Activated CD4-positive, alpha-beta T cell treated with anti-CD3 and anti-CD28 coated beads, Interleukin-2, amount 50 U/mL, for 16 hours (primary cell): ENCODE measurements at regions not wholly inside any gene's neighbourhood (a gene's known extent, or its start where the extent isn't known, plus 50 kb on each side); places are given as distances from the start of the nearest gene placed in this dataset.
"Not testable (repeated sequence)": the region's sequence is repeated elsewhere in the genome, so short reads cannot be mapped to it uniquely, and the experiment has no call there.

Experiments used
- DNase-seq: peaks from one replicate; pipeline ENCODE4 v3.0.0-alpha.2; 2020

- no peak for DNase-seq
Observed at GRCh38 chr5:173420108-173420507, 91.9 kb upstream of the STC2 start.

GRCh38 chr5:173413471-173413982, 85.3 kb upstream of the STC2 start:
- no peak for DNase-seq

GRCh38 chr5:173412566-173412965, 84.4 kb upstream of the STC2 start:
- no peak for DNase-seq

GRCh38 chr5:173411791-173412555, 83.8 kb upstream of the STC2 start:
- DNase-seq: no peak

GRCh38 chr5:173410459-173411233, 82.4 kb upstream of the STC2 start:
- no peak for DNase-seq

- no peak for DNase-seq
Observed at GRCh38 chr5:173408946-173409345, 80.7 kb upstream of the STC2 start.

GRCh38 chr5:173399851-173400250, 71.6 kb upstream of the STC2 start:
- DNase-seq: no peak

GRCh38 chr5:173397516-173397915, 69.3 kb upstream of the STC2 start:
- no peak for DNase-seq

GRCh38 chr5:173396311-173396993, 68.2 kb upstream of the STC2 start:
- DNase-seq: no peak

- no peak for DNase-seq
Observed at GRCh38 chr5:173395933-173396308, 67.7 kb upstream of the STC2 start.

- DNase-seq: no peak
Observed at GRCh38 chr5:173395257-173395932, 67.2 kb upstream of the STC2 start.

- no peak for DNase-seq
Observed at GRCh38 chr5:173394701-173395100, 66.5 kb upstream of the STC2 start.

- DNase-seq: no peak
Observed at GRCh38 chr5:173392172-173392571, 64.0 kb upstream of the STC2 start.

GRCh38 chr5:173391031-173391430, 62.8 kb upstream of the STC2 start:
- no peak for DNase-seq

GRCh38 chr5:173387293-173387692, 59.1 kb upstream of the STC2 start:
- DNase-seq: not testable (repeated sequence)

- no peak for DNase-seq
Observed at GRCh38 chr5:173385832-173386360, 57.7 kb upstream of the STC2 start.

- no peak for DNase-seq
Observed at GRCh38 chr5:173383711-173384110, 55.5 kb upstream of the STC2 start.

- DNase-seq: no peak
Observed at GRCh38 chr5:173378727-173379126, 50.5 kb upstream of the STC2 start.
